Central memory CD4-positive, alpha-beta T cell (primary cell): ENCODE measurements at regions not wholly inside any gene's neighbourhood (a gene's known extent, or its start where the extent isn't known, plus 50 kb on each side); places are given as distances from the start of the nearest gene placed in this dataset.

Experiments used
- DNase-seq: peaks from one replicate; pipeline ENCODE4 v3.0.0; 2022

DNA sequence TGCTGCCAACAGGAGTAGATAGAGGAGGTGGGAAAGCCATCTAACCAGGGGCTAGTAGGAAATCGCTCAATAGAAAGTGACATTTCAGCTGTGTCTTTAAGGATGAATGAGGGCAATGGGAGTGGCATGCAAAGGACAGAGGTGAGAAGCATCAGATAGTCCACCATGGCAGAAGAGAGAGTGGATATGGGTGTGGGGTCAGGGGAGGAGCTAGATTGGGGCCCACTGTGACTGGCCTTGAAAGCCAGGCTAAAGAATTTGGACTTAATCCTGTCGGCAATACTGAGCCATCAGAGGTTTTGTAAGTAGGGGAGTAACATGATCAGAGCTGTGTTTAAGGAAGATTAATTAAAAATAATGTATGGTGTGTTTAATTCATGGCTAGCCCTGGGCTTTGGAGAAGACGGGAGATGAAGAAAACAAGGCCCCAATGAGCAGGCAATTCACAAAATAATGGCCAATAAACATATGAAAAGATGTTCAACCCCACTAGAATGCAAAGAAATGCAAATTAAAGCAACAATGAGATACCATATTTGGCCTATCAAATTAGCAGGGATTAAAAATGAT lies 98.1 kb upstream of the PJA1 start:
- DNase-seq = no peak

DNA sequence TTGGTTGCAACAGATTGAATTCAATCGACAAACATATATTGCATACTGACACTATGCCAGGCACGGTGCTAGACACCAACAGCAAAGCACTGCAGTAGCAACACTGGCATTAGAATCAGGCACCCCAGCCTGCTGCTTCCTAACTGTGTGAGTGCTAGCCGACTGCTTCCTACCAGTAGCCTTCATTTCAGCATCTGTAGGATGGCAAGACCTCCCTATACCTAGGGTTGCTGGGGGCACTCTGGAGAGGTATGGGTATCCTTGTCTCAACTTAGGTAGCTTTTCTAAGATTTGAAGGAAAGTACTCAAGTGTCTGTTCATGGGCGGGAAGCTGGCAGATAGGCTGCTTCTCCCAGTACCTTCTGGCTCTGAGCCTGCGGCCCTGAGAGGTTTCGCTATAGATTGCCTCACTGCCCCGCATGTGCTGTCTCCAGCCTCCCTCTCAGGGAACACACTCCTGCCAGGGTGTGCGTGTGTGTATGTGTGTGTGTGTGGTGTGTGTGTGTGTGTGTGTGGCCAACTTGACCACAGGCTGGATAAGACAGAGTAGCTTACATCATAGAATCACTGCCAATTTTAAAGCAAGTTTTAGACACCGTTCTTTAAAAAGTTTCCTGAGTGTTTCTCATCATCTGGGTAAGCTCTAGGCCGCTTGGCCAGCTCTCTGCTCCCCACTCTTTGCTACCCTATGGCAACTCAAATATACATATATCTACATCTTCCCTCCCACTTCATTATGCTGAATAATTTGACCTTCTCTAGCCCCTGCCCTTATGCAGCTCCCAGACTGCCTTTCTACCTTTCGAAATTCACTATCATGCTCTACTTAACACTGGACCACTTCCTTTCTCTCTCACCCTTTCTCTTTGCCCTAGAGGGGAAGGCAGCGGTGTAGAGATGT lies 97.0 kb upstream of the PJA1 start:
- DNase-seq = no peak

DNA sequence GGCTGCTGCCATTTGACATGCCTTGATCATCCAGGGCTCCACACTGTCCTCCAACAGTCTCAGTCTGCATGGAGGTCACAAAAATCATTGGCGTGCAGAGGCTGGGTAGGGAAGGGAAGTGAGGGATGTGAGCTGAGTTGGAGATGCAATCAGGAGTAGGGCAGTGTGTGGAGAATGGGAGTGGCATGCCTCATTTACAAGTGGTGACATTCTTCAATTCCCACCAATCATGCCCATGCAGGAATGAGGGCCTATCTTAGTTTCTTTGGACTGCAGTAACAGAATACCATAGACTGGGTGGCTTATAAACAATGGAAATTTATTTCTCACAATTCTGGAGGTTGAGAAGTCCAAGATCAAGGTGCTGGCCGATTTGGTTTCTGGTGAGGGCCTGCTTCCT lies 94.9 kb upstream of the PJA1 start:
- DNase-seq = no peak

DNA sequence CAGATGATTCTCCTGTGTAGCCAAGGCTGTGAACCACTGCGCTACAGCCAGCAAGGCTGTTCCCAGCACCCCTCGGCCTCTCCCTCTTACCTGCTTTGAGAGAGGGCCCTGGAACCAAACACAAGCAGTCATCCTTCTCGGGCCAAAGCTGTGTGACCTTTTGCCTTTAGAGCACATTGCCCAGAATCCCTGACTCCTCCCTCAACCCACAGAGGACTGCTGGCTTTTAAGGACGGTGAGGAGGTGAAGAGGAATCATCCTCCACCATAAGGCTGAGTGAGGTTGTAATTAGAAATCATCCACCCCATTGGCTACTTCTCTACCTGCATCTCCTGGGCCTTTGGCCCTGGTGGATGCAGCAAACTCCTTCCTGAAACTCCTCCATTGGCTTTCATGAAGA lies 93.6 kb upstream of the PJA1 start:
- DNase-seq = no peak

DNA sequence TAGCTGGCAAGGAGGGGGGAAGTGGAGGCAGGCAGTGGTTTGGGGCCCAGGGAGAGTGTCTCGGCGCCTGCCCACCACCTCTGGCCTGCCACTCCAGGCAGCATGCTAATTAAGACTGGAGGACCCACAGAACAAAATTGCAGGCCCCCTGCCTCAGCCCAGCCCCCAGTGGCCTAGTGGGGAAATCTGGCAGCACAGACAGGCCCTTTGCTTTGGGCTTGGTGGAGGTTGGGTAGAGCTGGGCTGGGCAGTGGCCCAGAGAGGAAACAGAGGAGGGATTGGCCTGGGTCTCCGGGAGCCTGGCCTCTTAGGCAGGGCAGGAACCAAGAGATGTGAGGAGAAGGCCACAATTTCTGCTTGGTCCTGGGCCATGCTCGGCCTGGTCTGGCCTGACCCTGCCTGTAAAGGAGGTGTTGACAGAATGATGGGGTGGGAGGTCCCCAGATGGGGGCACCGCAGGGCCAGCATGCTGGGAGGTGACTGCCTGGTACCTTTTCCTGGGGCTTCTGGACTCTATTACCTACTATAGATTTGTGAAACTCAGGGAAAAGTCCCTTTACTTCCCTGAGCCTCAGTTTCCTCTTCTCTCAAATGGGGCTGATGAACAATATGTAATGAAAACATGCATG lies 92.4 kb upstream of the PJA1 start:
- DNase-seq = no peak

DNA sequence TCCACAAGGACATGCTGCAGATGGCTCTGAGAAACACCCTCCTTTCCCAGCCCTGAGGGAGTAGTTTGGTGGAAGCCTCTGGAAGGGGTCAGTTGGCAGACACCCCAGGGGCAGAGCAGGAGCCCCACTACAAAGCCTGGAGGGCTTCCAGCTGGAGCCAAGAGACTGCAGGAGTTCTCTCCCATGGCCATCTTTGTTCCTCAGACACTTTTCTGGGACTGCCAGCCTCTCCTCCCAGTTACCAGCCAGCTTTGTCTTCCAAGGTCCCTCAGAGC lies 91.0 kb upstream of the PJA1 start:
- no peak for DNase-seq

DNA sequence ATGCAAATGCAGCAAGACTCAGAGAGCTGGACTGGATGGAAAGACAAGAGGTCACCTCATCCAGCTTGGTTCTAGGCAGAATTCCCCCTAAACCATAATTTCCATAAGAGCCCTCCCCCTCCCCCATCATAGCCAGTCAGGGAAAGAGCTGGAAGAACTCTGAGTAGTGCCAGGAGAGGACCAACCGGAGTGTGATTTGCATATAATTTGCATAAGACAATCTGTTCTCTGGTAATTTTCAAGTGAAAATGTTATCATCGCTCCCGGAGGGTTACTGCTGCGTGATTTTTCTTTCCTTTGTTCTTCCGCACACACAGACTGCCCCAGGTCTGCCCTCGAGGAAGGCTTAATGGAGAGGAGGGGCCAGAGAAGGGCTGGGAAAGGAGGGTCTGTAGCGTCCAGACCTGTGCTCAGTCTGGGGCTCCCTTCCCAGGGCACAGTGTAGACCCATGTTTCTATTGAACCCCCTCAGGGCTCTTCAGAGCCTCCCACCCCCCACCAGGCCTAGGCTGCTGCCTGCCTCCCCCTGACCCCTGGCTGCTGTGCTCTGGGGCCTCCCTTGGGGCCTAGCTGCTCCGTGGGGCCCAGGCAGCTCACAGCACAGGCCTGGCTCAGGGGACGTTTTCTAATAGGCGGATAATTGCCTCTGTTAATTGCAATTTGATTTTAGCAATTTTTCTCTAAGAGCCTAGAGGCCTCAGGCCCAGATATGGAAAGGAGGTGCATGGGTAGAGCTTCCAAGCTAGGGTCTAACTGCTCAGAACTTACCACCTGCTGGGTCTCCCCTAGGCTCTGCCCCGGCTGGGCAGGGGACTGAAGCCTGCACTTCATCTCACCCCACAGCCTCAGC lies 90.4 kb upstream of the PJA1 start:
- no peak for DNase-seq

DNA sequence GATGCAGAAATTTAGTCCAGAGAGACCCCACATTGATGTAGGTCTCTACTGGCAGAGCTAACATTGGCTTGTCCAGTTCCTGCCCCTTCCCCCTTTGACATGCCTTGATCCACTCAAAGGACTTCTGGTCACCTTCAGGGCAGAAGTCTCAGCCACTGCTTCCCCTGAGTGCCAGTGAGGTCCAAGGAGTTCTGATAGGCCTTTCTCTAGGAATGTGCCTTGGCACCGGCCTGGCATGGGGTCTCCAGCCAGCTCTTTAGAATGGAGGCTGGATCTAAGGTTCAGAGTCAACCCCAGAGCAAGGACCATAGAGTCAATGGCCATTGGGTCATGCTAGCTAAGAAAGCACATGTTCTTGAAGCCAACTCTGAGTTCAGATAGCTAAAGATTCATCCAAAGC lies 88.6 kb upstream of the PJA1 start:
- no peak for DNase-seq

DNA sequence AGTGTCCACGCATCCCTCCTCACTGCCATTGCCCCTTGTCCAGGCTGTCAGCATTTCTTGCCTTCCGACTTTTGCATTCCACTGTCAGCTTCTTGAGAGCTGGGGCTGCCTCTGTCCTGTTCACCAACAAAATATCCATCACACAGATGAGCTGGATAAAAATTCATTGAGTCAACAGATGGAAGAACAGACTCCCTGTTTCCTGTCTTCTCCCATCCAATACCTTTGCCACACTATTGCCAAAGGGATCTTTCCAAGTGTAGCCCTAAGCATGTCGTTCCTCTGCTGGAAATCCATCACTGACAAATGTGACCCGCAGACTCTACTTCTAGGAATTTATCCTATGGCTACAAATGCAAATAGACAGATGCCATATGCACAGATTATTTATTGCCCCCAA lies 78.0 kb upstream of the PJA1 start:
- DNase-seq = no peak

DNA sequence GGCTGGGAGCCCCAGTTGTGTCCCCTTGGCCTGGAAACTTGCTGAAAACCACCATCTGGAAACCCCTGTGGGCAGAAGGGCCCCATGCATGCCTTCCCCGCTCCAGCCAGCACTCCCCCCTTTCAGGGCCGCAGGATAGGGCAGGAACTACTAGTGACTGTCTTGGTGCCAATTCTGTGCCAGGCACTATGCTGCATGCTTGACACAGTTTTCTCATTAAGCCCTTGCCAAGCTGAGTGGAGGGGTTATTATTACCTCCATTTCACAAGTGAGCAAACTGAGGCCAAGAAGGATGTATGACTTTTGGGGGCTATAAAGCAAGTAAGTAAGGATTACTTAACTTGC lies 73.6 kb upstream of the PJA1 start:
- no peak for DNase-seq

DNA sequence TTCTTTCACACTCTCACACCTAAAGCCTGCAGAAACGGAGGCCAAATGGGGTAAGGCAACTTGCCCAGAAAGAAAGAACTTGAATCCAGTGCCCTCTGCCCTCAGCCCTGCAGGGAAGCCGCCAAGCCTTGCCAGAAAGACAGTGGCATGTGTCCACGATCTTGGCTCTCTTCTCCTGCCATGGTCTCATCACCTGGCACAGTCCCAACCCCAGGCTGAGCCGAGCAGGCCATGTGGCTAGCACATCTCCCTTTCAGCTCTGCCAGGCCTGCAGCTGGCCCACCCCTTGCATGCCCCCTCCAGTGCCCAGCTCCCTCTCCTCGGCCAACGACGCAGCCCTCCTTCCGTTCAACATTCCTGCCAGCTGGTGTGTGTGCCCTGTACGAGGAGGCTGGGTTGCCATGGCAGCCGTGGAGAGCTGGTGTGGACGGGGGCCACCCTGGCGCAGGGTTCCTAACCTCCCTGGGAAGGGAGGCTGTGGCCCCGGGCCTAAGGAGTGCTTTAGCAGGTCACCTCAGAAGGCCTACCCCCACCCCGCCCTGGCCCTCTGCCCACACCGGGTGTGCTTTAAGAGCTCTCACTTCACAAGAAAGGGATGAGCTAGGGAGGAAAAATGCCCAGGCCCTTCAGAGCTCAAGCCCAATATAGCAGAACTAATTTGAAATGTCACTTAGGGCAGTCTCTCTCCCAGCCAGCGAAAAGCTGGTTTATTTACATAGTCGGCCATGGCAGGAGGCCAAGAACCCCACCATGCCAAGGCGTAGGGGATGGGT lies 73.0 kb upstream of the PJA1 start:
- DNase-seq = no peak

DNA sequence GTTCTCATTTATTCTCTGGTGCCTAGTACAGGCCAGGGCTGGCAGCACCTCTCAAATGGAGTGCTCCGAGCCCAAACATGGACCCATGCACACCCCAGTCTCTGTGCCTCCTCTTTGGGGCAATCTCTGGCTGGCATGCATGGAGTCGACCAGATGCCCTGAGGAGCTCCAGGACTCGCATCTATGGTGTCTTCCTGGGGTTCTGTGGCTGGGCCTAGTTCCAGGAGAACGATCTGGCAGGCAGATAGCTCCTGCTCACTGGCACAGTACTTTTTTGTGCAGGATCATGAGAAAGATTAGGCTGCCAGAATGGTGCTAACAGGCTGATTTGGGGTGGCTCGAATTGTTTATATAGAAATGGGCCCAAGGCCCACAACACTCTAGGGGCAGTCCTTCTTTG lies 72.0 kb upstream of the PJA1 start:
- no peak for DNase-seq

DNA sequence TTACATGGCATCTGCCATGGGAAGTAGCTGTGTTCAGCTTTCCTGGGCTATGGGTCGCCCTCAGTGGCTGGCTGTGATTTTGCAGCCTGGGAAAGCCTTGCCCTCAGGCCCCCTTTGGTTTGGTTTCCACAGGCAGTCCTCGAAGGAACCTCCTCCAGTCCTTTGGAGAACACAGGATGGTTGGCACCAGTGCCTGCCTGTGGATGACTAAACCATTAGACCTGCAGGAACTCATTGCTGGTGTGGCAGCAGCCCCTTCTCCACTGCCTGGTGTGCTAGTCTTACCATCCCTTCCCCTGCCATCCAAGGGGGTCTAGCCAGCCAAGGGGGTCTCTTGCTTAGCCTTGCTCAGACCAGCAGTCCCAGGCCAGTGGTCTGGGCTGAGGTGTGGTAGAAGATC lies 71.4 kb upstream of the PJA1 start:
- no peak for DNase-seq

DNA sequence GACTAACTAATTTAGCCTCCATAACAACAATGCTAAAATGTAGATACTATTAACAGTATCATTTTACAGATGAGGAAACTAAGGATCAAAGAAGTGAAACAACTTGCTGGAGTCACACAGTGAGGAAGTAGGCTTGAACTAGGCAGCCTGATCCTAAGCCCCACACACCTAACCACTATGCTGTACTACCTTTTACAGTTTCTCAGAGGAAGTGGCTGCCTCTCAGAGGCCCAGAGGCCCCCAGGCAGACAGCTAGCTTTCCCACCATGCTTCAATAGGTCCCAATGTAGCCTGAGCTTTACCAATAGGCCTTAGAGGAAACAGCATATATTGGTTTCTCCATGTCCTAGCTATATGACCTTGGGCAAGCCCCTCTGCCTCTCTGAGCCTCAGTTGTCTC lies 69.4 kb upstream of the PJA1 start:
- no peak for DNase-seq

DNA sequence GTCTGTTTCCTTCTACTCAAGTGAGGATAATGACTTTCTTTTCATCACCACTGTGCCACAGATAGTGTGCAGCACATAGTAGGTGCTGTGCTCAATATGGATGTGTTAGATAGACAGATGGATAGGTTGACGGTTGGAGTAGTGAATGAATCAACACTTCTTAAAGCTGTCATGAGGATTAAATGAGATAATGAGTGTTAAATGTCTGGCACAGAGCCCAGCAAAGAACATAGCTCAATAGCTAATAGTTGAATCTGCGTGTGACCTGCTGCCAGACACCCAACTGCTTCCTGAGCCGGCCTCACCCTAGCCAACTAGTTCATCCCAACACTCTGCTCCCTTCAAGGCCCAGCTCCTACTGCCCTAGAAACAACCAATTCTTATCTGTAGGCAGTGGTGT lies 67.7 kb upstream of the PJA1 start:
- DNase-seq = no peak

DNA sequence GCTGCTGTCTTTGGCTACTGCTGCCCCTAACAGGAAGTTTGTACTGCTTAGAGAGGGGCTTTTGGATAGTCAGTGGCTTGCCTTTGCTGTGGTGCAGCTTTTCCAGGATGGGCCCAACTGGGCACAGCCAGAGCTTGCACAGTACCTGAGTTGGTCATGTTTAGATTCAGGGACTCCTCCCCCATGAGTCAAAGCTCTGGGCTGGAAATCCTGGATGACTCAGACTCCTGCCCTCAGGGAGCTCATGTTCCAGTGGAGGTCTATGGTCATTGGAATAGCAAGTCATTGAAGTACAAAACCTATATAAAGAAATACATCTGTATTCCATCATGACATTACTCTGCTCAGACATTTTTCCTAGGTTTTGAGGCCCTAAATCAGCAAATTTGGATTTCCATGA lies 66.7 kb upstream of the PJA1 start:
- DNase-seq = no peak

DNA sequence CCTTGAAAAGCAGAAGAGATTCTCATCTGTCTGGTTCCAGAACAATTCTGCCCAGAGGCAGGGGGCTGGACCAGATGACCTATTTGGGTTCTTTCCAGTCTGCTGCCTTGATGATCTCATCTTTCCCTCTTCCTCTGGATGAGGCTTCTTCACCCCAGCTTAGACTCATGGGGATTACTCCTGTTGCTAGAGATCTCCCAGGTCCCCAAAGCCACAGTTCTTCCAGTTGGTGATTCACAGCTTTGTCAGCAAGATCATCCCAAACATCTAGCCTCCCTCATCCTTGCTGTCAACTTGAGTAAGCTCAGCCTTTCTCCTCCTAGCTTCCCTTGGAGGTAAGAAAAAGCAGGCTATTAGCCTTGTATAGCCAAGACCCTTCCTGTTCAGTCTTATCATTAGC lies 64.2 kb upstream of the PJA1 start:
- DNase-seq = no peak

DNA sequence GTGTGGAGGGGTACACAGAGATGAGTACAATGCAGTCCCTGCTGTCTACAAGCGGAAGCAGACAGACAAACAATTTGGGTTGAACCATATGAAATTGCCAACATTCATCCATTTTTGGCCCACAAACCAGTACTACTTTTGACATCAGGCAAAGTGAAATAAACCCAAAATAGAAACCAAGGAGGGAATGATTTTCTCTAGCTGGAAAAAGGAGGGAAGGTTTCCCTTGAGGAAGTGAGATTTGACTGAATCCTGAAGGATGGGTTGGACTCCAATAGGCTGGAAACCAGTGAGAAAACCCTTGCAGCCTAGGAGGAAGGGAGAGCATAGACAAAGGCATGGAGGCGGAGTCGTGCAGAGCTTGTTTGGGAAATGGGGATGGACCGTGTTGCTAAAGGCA lies 63.5 kb upstream of the PJA1 start:
- DNase-seq = no peak

DNA sequence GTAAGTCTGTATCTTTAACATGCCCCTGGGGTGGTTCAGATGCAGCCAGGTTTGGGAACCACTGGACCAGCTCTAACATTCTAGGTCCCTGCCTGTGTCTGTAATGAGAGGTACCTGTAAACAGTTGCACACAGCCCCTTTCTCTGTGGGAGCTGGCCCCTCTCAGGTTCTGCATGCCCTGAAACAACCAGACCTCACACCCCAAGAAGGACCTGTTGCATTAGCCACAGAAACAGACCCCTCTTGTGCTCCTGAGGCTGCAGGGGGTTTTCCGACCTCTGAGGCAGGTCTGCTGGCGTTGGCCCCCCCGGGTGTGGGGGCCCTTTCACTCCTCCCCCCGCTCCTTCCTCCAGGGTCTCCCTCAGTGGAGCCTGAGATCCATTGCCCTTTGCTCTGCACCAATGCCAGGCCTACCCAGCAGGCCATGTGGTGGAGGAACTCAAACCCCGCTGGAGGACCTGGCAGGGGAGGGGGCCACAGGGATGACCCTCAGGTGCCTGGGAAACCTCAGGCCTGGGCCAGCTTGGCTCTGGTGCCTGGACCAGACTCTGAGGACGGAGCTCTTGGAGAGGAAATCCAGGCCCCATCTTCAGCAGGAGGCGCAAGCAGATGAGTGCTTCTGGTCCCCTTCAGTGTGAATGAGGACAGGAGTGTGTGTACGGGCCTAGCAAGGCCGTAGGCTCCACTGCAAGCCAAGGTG lies 61.4 kb upstream of the PJA1 start:
- DNase-seq = no peak

DNA sequence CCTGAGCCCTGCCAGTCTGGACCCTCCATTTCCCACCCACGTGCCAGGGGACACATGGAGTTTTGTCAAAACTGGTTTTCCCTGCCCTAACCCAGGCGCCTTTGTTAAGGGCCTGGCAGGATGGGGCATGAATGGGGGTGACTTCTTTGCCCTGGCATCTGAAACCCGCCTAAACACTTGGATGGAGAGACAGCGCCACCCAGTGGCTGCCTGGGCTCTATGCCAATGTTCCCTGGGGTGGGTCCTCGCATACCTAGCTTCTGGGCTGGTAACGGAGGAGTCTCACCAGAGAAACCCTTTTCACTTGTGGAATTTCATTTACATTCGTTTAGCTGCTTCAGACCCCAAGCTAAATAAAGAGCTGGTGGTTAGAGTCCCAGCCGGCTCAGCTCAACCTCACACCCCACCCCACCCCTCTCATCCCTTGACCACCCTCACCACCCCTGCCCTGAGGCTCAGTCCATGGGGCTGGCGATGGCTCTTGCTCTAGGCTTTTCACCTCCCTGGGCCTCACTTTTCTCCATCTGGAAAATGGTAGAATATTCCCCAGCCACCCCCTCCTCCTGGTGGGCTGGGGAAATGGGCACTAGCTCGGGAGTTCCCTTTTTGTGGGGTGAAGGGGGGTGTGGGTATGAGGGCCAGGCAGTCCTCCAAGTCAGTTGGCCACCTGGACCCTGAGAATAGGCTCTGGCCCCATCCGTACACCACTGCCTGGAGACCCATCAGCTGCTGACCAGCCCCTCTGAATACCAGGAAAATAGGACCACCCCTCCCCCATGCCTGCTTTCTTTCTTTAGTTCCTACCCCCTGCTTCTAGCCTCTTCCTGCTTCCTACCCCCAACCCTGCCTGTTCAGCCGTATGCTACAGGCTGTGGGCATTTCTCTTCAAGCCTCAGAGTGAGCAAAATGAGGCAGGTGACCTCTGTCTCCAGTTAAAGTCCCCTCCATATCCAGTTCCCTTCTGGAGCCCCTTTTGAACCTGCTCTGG lies 57.1 kb upstream of the PJA1 start:
- peak; percentile 46 for DNase-seq
